BLaER1 treated with 17β-estradiol and CSF1 and Interleukin-3, amounts not matched to agents 10 nM and 100 nM (cell line): ENCODE measurements at regions not wholly inside any gene's neighbourhood (a gene's known extent, or its start where the extent isn't known, plus 50 kb on each side); places are given as distances from the start of the nearest gene placed in this dataset.

Experiments used
- H3K27ac ChIP-seq, 11 experiments: shearing (Covaris generic); formaldehyde crosslinking; 2 replicates each; pipeline ENCODE4 v1.8.1; 2022
- H3K27me3 ChIP-seq, 11 experiments: shearing (Covaris generic); formaldehyde crosslinking; 2 replicates each; pipeline ENCODE4 v1.8.1; 2022
- H3K36me3 ChIP-seq, 11 experiments: shearing (Covaris generic); formaldehyde crosslinking; 2 replicates each; pipeline ENCODE4 v1.8.1; 2022
- H3K4me1 ChIP-seq, 10 experiments: shearing (Covaris generic); formaldehyde crosslinking; 2 replicates each; pipeline ENCODE4 v1.8.1; 2022
- H3K4me2 ChIP-seq, 11 experiments: shearing (Covaris generic); formaldehyde crosslinking; 2 replicates each; pipeline ENCODE4 v1.8.1; 2022
- H3K4me3 ChIP-seq, 10 experiments: shearing (Covaris generic); formaldehyde crosslinking; 2 replicates each; pipeline ENCODE4 v1.8.1; 2022
- H3K9ac ChIP-seq, 11 experiments: shearing (Covaris generic); formaldehyde crosslinking; 2 replicates each; pipeline ENCODE4 v1.8.1; 2022
- H3K9me3 ChIP-seq, 11 experiments: shearing (Covaris generic); formaldehyde crosslinking; replicated peaks in 1 of 11; 2 replicates each; pipeline ENCODE4 v1.8.1; 2022
- H4K20me1 ChIP-seq, 11 experiments: shearing (Covaris generic); formaldehyde crosslinking; 2 replicates each; pipeline ENCODE4 v1.8.1; 2022
- Cebpa-rat ChIP-seq, 11 experiments: shearing (Covaris generic); IDR thresholded peaks; 2 replicates each; pipeline ENCODE4 v1.8.1; 2022

DNA sequence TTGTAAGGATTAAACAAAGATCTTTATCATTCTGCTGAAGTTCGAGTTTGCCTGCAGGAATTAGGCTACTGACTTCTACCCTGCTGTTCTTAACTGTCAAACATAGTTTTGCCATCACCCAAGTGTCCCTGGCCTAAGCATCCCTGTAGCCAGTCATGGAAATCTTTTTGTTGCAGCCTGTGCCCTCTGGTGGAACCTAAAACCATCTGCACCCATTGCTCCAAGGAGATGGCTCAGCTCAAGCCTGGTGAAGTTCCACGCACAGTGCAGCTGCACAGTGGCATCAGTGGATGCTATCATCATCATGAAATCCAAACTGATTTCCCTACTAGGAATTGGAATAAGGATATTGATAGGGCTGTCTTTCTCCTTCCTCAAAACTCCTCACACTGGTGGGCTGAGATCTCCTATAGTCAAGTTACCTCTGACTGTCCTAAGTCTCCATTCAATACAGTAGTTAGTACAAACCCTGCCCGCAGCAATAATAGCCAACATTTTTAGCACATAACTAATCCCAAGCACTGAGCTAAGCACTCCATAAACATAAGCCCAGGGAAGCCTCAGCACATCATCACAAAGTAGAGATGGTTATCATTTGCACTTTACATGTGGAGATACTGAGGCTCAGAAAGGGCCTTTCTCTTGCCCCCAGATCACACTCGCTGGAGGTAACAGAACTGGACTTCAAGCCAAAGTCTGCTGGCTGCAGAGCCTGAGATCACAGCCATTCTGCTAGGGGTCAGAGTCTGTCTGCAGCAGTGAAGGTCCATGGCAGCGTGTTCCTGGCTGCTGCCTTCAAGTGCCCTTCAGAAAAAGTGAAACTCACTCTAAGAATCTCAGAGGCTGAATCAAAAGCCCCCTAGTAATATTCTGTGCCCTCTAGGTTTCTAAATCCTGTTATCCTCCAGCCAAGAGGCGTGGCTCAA is 77.2 kb upstream of the MC3R start:
- Histone ChIP-seq H3K27me3 (no peaks in the 10 kb centered on the region), H4K20me1 (no peaks in the 10 kb centered on the region), H3K9ac (no peak overlapping the region), H3K36me3 (no peaks in the 10 kb centered on the region), H3K27ac (no peak overlapping the region), H3K4me1 (no peaks in the 10 kb centered on the region), H3K9me3 (peaks cover 0 to 11% (median 0%) of the 10 kb centered on the region in 11 experiments; a peak in 7 of 22 replicates), H3K4me2 (no peak overlapping the region), H3K4me3 (no peak overlapping the region)
- no peak for TF ChIP-seq Cebpa-rat (IDR thresholded peaks at IDR 0.05)

DNA sequence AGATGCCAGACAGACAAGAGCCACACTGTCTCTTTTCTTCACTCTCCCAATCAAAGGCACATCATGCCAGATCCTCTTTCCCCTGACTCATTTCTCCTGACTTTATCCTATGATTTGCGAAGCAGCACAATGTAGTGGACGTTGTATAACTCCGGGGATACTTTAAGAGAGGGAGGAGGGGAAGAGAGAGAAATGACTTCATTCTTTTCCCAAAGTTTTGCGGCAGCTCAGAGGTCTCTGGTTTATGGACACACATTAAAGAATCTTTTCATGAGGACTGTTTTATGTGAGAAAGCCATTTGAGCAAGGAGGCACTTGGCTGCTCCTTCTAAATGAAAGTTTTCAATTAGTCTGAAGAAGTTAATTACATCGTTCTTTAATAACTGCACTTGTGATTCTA is 75.1 kb upstream of the MC3R start:
- Histone ChIP-seq H4K20me1 (no peaks in the 10 kb centered on the region), H3K4me1 (no peaks in the 10 kb centered on the region), H3K4me2 (no peak overlapping the region), H3K27me3 (no peaks in the 10 kb centered on the region), H3K9me3 (peaks cover 0 to 11% (median 0%) of the 10 kb centered on the region in 11 experiments; a peak in 7 of 22 replicates), H3K36me3 (no peaks in the 10 kb centered on the region), H3K27ac (no peak overlapping the region), H3K9ac (no peak overlapping the region), H3K4me3 (no peak overlapping the region)
- TF ChIP-seq Cebpa-rat (IDR thresholded peaks at IDR 0.05), result no peak

DNA sequence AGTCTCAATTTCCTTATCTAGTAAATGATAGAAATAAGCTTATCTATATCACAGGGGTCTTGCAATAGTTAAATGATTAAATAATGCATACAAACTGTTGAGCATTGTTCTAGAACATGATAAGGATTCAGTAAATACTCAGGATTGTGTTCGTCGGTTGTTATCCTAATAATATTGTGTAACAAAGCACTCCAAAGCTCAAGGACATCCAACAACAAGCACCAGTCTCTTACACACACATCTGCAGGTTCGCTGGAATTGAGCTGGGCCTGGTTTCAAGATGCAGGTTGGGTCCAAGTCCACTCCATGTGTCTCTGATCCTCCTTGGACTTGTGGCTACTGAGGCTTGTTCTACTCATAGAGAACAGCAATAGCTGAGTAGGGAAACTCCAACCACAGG is 74.1 kb upstream of the MC3R start:
- Histone ChIP-seq H4K20me1 (no peaks in the 10 kb centered on the region), H3K4me1 (no peaks in the 10 kb centered on the region), H3K9ac (no peak overlapping the region), H3K9me3 (peaks cover 0 to 11% (median 0%) of the 10 kb centered on the region in 11 experiments; a peak in 7 of 22 replicates), H3K36me3 (no peaks in the 10 kb centered on the region), H3K4me3 (no peak overlapping the region), H3K27me3 (no peaks in the 10 kb centered on the region), H3K27ac (no peak overlapping the region), H3K4me2 (no peak overlapping the region)
- no peak for TF ChIP-seq Cebpa-rat (IDR thresholded peaks at IDR 0.05)

DNA sequence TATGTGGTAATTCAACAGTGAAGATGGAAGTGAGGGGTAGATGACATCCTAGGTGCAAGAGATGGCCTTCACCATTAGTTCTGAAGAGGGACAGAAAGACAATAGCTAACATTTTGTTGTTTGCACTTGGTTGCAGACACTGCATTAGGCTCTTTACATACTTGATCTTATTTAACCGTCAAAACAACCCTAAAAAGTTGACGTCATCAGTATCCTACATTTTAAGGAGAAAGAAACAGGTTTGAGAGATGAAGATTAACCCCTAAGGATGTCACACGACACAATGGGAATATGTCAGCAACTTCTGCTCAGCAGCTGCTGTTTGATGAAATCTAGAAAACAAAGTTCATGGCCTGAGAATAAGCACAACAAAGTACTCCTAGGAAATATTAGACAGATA is 72.6 kb upstream of the MC3R start:
- no peaks in the 10 kb centered on the region for H3K27me3 ChIP-seq
- H3K9me3 ChIP-seq, result peaks cover 0 to 11% (median 0%) of the 10 kb centered on the region in 11 experiments; a peak in 7 of 22 replicates
- no peak overlapping the region for H3K4me3 ChIP-seq
- H3K27ac ChIP-seq, result no peak overlapping the region
- H4K20me1 ChIP-seq, result no peaks in the 10 kb centered on the region
- H3K9ac ChIP-seq, result no peak overlapping the region
- H3K4me1 ChIP-seq, result no peaks in the 10 kb centered on the region
- H3K36me3 ChIP-seq, result no peaks in the 10 kb centered on the region
- no peak overlapping the region for H3K4me2 ChIP-seq
- TF ChIP-seq Cebpa-rat (IDR thresholded peaks at IDR 0.05), result no peak

DNA sequence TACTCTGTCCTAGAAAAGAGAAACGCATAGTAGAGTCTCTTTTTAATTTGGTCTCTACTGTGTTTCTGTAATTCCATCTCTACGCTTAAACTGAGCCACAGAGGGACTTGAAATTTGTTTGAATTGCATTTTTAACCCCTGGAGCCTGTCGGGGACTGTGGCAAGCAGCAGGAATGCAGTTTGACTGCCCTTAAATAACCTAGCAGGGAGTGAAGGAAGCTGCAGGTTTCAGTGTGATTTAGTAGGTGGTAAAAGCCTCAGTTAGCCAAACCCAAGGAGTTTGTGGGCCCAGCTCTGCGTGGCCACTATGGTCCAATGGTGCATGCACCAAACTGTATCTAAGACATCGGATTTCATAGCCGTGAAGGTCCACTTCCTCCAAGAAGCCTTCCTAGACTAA is 70.3 kb upstream of the MC3R start:
- H3K9ac ChIP-seq, result no peak overlapping the region
- no peak overlapping the region for H3K4me3 ChIP-seq
- no peaks in the 10 kb centered on the region for H3K36me3 ChIP-seq
- TF ChIP-seq Cebpa-rat (IDR thresholded peaks at IDR 0.05), result no peak
- no peaks in the 10 kb centered on the region for H3K4me1 ChIP-seq
- no peaks in the 10 kb centered on the region for H3K27me3 ChIP-seq
- H3K9me3 ChIP-seq, result peaks cover 0 to 11% (median 0%) of the 10 kb centered on the region in 11 experiments; a peak in 7 of 22 replicates
- no peak overlapping the region for H3K27ac ChIP-seq
- H4K20me1 ChIP-seq, result no peaks in the 10 kb centered on the region
- H3K4me2 ChIP-seq, result no peak overlapping the region

DNA sequence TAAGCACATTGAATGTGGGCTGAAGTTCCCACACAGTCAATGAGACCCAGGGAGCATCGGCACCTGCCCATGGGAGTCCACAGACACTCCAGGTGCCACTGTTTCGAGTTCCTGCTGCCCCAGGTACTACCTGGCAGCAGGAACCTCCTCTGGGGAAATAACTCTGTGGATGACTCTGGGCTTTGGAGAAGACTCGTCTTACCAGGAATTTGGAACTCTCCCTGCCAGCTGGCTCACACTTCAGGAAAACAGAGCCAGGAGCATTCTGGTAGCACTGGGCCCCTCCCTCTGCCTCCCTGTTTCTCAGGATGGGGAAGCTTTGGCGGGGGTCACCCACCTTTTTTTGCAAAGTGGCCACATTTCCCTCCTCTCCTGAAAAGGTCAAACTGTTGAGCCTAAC is 69.5 kb upstream of the MC3R start:
- peaks cover 0 to 11% (median 0%) of the 10 kb centered on the region in 11 experiments; a peak in 7 of 22 replicates for H3K9me3 ChIP-seq
- no peaks in the 10 kb centered on the region for H4K20me1 ChIP-seq
- no peaks in the 10 kb centered on the region for H3K36me3 ChIP-seq
- no peak overlapping the region for H3K4me3 ChIP-seq
- no peak overlapping the region for H3K4me2 ChIP-seq
- no peak overlapping the region for H3K9ac ChIP-seq
- no peaks in the 10 kb centered on the region for H3K4me1 ChIP-seq
- no peak for TF ChIP-seq Cebpa-rat (IDR thresholded peaks at IDR 0.05)
- no peaks in the 10 kb centered on the region for H3K27me3 ChIP-seq
- no peak overlapping the region for H3K27ac ChIP-seq

DNA sequence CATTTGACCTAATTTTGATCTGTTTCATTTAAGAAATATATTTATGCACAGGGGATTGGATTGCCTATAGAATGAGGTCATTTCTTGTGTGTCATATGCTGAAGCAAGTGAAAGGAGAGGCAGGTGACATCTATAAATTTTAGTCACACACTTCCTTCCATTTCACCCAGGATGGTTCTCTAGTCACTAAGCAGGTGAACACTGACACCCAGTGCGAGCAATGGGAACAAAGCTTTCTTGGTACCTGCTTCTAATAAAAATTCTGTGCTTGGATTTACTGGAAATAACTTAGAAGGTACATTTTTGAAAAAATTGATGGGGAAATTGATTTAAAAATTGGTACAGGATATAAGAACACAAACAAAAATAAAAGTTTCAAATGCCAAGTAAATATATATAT is 66.9 kb upstream of the MC3R start:
- H3K27me3 ChIP-seq, result no peaks in the 10 kb centered on the region
- H3K9me3 ChIP-seq, result no peaks in the 10 kb centered on the region
- no peaks in the 10 kb centered on the region for H4K20me1 ChIP-seq
- H3K9ac ChIP-seq, result no peak overlapping the region
- no peaks in the 10 kb centered on the region for H3K4me1 ChIP-seq
- TF ChIP-seq Cebpa-rat (IDR thresholded peaks at IDR 0.05), result no peak
- no peak overlapping the region for H3K4me3 ChIP-seq
- no peaks in the 10 kb centered on the region for H3K36me3 ChIP-seq
- no peak overlapping the region for H3K27ac ChIP-seq
- no peak overlapping the region for H3K4me2 ChIP-seq

DNA sequence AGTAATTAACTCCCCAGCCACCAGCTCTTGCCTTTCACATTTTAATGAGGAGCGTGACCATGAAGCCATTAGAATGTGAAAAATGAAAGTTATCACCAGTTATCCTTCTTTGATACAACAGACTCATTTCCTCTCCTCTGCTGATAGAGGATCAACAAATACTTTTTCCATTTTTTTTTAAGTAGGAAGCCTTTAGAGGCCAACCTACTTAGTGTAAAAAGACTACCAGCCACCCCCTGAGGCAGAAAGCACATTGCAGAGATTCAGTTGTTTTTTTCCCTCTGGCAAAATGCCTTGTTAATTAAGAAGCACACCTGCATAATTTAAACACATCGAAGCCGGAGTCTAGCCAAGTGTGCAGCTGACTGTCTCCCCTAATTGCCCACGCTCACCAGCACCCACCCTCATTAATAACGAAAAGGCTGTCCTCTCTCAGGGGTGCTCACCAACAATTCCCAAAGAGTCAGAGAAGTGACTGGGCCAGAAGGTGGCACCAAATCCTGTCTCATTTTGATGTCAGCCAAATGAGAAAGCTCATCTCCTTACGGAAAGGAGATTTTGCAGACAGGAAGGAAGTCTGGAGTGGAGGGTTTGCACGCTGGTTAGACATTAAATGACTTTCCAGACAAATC is 60.9 kb upstream of the MC3R start:
- H3K36me3 ChIP-seq, result no peaks in the 10 kb centered on the region
- no peaks in the 10 kb centered on the region for H4K20me1 ChIP-seq
- H3K27ac ChIP-seq, result no peak overlapping the region
- H3K4me3 ChIP-seq, result no peak overlapping the region
- H3K4me2 ChIP-seq, result no peak overlapping the region
- no peaks in the 10 kb centered on the region for H3K27me3 ChIP-seq
- no peaks in the 10 kb centered on the region for H3K9me3 ChIP-seq
- H3K4me1 ChIP-seq, result no peaks in the 10 kb centered on the region
- H3K9ac ChIP-seq, result no peak overlapping the region
- no peak for TF ChIP-seq Cebpa-rat (IDR thresholded peaks at IDR 0.05)

DNA sequence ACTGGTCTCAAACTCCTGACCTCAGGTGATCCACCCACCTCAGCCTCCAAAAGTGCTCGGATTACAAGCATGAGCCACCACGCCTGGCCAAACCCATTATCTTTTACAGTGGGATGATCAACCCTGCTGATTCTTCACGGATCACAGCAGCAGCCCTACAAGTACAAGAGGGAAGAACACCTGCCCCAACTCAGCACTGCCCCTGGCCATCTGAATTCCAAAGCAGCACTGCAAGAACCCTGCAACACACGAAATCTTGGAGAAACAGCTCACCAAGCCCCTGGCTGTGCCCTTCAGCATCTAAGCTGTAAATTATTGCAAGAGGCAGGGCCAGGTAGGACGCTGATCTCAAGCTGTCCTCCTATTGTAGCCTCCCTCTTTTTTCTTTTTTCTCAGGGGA is 54.5 kb upstream of the MC3R start:
- Histone ChIP-seq H3K9ac (no peak overlapping the region), H3K27me3 (no peaks in the 10 kb centered on the region), H3K4me2 (no peak overlapping the region), H3K9me3 (peaks cover 1 to 9% (median 6%) of the 10 kb centered on the region in 11 experiments; a peak in 19 of 22 replicates), H3K4me3 (no peak overlapping the region), H4K20me1 (no peaks in the 10 kb centered on the region), H3K36me3 (no peaks in the 10 kb centered on the region), H3K27ac (no peak overlapping the region), H3K4me1 (no peaks in the 10 kb centered on the region)
- no peak for TF ChIP-seq Cebpa-rat (IDR thresholded peaks at IDR 0.05)
